ENCODE measurements at regions not wholly inside any gene's neighbourhood (a gene's known extent, or its start where the extent isn't known, plus 50 kb on each side); places are given as distances from the start of the nearest gene placed in this dataset.

GRCh38 chr21:38659936-38660332 lies 145.8 kb upstream of the ETS2 start:
- DNase-seq (ENCODE audit: low read depth in 2 of 2), result no peak

GRCh38 chr21:38660333-38661196 lies 145.2 kb upstream of the ETS2 start:
- no peak for DNase-seq (ENCODE audit: low read depth in 2 of 2)

GRCh38 chr21:38661197-38661871 lies 144.4 kb upstream of the ETS2 start:
- DNase-seq (ENCODE audit: low read depth in 2 of 2), result no peak

DNA sequence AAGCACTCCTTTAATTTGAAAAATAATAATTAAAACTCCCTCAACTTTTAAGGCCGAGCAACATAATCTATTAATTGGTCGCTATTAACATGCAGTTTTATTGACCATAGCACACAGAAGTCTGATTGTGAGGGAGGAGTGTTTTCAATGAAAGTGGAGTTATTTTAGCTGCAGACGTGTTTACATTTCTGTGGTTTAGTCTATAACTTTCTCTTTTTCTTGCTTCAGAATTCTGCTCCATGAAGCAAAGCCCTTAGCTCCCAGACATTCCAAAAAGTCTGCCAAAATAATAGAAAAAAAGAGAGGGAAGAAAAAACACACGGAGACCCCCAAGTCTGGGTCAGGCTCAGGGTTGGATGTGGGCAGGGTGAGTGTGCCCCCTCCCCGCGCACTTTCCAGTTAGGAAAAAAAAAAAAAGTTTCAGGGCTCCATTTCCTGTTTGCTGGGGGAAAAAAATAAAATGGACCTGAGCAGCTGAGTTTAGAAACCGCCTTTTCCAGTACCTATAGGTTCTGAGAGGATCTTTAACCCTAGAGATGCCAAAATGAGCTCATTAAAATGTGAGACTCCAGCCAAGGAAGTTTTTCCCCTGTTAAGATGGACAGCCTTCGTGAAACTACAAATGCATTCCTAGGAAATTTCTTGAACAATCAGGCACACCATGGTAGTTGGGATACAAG lies 143.7 kb upstream of the ETS2 start:
- DNase-seq (ENCODE audit: low read depth in 2 of 2), result no peak

- no peak for DNase-seq (ENCODE audit: low read depth in 2 of 2)
Observed at GRCh38 chr21:38663282-38663681, 142.4 kb upstream of the ETS2 start.

DNA sequence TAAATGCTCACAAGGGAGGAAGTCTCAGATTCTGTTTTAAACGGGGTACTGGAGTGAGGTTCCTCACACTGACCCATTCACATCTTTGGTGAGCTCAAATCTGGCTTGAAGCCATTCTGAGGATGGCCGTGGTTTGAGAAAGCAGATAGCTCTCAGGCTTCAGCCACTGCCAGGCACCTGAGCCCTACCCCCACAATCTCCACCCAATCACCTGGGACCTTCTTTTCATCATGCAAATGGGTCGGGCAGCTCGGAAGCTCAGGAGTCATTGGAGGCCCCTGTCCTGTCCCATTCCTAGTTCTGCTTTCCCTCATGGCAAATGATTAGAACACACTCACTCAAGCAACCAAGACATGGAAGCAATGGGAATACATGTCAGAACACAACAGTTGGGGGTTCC lies 141.4 kb upstream of the ETS2 start:
- no peak for DNase-seq (ENCODE audit: low read depth in 2 of 2)

DNA sequence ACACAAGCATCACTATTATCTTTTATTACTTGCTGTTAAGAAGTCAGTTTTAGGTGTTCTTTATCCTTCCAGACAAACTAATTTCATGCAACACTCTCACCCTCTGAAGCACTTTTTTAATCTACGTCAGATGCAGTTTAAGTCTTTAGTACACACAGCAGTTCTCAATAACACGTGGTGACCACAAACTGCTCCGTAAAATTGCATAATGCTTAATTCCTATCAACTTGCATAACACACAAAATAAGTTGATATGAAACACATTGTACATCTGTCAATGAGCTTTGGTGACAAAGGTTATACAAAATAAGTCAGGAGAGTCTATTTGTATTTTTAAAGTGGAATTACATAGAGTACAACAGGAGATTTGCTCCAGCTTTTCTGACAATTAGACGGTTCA lies 140.9 kb upstream of the ETS2 start:
- DNase-seq (ENCODE audit: low read depth in 2 of 2), result no peak

DNA sequence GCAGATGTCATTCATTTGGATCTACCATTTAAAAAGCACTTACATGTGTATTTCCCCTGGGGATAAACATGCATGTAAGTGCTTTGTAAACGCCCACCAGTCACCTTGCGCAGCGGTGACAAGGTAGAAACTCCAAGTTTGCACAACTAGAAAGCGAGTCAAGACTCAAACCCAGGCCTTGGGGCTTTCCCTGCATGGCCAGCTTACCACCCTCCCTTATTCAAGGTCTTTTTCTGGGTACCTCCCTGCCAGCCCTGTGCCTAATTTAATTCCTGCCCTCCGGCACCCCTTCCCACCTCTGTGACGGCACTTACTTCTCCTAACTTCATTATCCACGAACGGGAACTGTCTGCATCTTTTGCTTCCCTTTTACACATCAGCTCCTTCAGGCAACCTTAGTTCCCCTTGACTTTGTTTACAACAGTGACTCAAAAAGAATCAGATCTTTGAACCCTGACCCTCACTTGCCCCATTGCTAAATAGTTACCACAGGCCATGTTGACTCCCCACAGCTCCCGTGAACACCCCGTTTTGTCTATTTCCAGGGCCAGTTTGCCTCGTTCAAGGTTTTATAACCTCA lies 138.3 kb upstream of the ETS2 start:
- no peak for DNase-seq (ENCODE audit: low read depth in 2 of 2)

DNA sequence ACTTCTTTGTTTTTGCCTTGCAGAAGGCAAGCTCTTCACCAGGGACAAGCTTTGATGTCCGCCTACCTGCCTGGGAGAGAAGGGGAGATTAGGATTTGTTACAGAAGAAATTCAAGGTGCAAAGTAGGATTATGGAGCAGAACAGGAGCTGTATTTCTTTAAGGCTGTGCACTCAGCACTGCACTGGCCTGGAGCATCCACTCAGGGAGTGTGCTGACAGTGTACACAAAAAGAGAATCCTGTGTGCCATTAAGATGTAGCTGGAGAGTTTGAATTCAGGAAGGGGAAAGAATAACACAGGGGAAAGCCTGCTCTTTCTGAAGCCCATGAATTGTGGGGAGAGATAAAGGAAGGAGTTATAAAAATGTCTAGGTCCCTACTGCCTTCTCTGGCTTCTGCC lies 137.7 kb upstream of the ETS2 start:
- DNase-seq (ENCODE audit: low read depth in 2 of 2), result no peak

DNA sequence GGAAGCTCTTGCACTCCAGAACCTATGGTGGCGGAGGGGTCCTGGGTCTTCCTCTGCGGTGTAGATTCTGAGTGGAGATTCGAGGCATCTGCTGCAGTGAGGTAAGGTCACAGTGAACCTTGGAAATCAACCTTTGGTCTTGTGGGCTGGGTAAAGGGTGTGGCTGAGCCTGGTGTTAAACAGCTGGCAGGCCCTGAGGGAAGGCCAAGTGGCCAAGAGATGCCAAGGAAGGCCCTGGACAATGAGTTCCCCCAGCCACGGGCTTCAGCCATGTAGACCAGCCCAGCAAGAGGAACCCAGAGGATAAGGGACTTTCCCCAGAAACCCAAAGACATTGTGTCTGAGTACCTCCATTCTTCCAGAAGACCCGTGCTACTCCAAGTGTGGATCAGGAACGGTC lies 137.2 kb upstream of the ETS2 start:
- DNase-seq (ENCODE audit: low read depth in 2 of 2), result no peak

GRCh38 chr21:38669186-38669585 lies 136.5 kb upstream of the ETS2 start:
- no peak for DNase-seq (ENCODE audit: low read depth in 2 of 2)

DNA sequence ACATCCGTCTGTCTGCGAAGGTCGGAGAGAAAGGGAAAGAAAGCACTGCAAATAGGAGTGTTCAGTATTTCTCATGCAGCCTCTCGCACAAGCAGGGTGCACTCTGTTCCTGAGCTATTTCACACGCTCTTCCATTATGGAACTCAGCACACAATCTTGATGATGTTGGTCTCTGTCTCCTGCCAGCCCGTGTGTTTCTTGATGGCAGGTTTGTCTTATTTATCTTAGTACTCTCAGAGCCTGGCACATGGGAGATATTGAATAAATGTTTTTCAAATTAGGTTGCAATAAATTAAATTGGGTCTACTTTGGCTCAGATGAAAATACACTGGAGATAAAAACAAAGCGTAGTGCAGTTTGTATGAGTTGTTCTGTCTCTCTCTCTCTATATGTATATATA lies 134.9 kb upstream of the ETS2 start:
- no peak for DNase-seq (ENCODE audit: low read depth in 2 of 2)

GRCh38 chr21:38671773-38672172 lies 134.0 kb upstream of the ETS2 start:
- no peak for DNase-seq (ENCODE audit: low read depth in 2 of 2)

GRCh38 chr21:38675182-38675824 lies 130.4 kb upstream of the ETS2 start:
- no peak for DNase-seq (ENCODE audit: low read depth in 2 of 2)

DNA sequence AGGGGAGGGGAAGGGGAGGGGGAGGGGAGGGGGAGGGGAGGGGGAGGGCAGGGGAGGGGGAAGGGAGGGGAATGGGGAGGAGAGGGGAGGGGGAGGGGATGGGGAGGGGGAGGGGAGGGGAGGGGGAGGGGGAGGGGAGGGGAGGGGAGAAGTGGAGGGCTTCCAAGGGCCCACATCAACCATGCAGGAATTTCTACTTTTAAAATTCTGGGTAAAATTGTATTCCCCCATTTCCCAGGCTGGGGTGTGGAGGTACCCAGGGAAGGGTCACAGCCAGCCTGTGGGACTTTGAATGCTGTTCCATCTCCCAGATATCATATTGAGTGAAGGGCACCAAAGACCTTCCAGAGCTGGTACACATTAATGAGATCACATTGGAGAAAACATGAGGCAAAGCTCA lies 126.9 kb upstream of the ETS2 start:
- no peak for DNase-seq (ENCODE audit: low read depth in 2 of 2)

- no peak for DNase-seq (ENCODE audit: low read depth in 2 of 2)
Observed at GRCh38 chr21:38679534-38679933, 126.2 kb upstream of the ETS2 start.

DNA sequence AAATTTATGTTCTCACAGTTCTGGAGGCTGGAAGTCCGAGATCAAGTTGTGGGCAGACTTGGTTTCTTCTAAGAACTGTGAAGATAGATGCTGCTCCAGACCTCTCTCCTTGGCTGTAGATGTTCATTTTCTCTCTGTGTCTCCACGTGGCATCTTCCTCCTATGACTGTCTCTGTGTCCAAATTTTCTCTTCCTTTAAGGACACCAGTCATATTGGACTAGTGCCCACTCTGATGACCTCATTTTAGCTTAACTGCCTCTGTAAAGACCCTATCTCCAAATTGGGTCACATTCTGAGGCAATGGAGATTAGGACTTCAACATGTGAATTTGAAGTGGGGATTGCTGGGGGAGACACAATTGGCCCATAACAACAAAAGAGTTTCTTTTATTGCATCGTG lies 125.3 kb upstream of the ETS2 start:
- DNase-seq (ENCODE audit: low read depth in 2 of 2), result no peak

DNA sequence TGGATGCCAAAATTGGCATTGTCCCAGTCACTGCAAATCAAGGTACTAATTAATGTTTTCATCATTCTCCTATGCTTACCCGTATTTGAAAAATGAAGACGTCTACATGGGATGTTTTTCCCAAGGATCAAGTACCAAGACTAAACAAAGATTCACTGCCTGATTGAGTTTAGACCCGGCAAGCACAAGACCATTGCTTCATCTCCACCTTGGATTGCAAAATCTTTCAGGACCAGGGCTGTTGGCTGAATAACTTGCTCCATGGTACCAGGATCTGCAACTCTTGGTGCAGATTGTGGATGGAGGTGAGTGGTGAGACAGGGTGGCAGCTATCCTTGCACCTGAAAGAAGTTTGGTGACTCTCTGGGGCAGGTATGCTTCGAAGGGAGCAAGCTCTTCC lies 122.5 kb upstream of the ETS2 start:
- no peak for DNase-seq (ENCODE audit: low read depth in 2 of 2)

GRCh38 chr21:38688068-38688467 lies 117.7 kb upstream of the ETS2 start:
- no peak for DNase-seq (ENCODE audit: low read depth in 2 of 2)

DNA sequence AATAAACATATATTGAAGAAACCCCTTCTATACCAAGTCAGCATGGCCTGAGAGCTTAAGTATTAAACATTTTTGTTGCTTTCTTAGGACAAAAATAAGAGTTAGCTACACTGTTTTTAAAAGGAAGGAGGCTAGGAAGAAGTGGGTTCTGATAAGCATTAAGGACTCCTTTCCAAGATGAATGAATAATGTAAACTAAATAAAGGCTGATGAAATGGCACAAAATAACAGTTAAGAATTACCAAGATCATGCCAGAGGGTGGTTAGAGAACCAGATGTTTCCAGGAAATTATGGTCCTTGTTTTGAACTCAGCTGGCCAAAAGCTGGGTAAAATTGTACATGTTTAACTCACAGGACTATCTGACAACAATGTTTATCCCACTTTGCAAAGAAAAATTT lies 114.1 kb upstream of the ETS2 start:
- DNase-seq (ENCODE audit: low read depth in 2 of 2), result no peak

GRCh38 chr21:38696579-38696978 lies 109.2 kb upstream of the ETS2 start:
- no peak for DNase-seq (ENCODE audit: low read depth in 2 of 2)

- no peak for DNase-seq (ENCODE audit: low read depth in 2 of 2)
Observed at GRCh38 chr21:38699048-38699447, 106.7 kb upstream of the ETS2 start.
